Hepatocyte (in vitro differentiated cells): ENCODE measurements at regions not wholly inside any gene's neighbourhood (a gene's known extent, or its start where the extent isn't known, plus 50 kb on each side); places are given as distances from the start of the nearest gene placed in this dataset.

Experiments used
- EZH2 ChIP-seq: fragments of 200-600 bp; sonication (generic); IDR thresholded peaks from 2 replicates; pipeline ENCODE4 v1.6.1; 2016; ENCODE audit warnings: antibody characterized with exemption, mild to moderate bottlenecking, borderline replicate concordance
- TF ChIP-seq, protein P1 (sequence below): fragments of 200-600 bp; sonication (generic); IDR thresholded peaks from 2 replicates; pipeline ENCODE4 v1.5.1; 2016; ENCODE audit warnings: antibody characterized with exemption, mild to moderate bottlenecking; ENCODE audit not compliant: poor library complexity

DNA sequence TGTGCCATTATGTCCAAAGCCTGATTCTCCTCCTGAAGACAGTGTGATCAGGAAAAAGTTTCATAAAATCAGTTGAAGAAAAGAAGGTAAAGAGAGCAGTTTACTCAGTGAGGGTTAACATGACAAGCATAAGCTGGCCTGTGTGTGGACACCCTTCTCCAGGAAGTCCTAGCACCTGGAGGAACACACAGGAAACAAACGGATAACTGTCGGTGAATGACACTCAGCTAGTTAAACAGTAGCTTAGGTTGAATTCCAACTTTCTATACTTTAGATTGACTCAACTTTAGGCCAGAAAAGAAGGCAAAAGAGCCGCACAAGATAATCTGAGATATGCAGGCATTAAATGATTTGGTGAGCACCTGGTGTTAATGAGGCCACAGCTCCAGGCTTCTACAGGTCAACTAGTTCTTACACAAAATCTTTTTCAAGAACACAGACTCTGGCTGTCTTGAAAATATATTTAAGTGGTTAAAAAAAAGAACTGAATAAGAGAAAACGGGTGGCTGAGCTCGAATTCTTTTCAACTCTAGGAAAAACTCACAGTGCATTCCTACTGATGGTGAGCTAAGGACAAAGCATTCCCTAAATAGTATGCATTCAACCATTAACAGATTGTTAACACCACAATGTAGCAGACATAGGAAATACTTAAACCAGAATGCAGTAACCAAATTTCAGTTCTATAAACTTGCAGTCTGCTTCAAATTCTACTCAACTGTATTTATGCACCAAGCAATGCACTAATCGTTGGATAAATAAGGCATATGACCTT, 56.9 kb upstream of the TSPAN8 start:
- TF ChIP-seq, protein P1, sequence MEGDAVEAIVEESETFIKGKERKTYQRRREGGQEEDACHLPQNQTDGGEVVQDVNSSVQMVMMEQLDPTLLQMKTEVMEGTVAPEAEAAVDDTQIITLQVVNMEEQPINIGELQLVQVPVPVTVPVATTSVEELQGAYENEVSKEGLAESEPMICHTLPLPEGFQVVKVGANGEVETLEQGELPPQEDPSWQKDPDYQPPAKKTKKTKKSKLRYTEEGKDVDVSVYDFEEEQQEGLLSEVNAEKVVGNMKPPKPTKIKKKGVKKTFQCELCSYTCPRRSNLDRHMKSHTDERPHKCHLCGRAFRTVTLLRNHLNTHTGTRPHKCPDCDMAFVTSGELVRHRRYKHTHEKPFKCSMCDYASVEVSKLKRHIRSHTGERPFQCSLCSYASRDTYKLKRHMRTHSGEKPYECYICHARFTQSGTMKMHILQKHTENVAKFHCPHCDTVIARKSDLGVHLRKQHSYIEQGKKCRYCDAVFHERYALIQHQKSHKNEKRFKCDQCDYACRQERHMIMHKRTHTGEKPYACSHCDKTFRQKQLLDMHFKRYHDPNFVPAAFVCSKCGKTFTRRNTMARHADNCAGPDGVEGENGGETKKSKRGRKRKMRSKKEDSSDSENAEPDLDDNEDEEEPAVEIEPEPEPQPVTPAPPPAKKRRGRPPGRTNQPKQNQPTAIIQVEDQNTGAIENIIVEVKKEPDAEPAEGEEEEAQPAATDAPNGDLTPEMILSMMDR, result no peak
- TF ChIP-seq EZH2, result no peak
